Cardiac fibroblast (primary cell): ENCODE measurements at regions not wholly inside any gene's neighbourhood (a gene's known extent, or its start where the extent isn't known, plus 50 kb on each side); places are given as distances from the start of the nearest gene placed in this dataset.
"Not testable (repeated sequence)": the region's sequence is repeated elsewhere in the genome, so short reads cannot be mapped to it uniquely, and the experiment has no call there.

Source experiments
- DNase-seq, 2 donors: peaks; one replicate each; pipeline versions ENCODE4 v3.0.0 to v3.0.0-alpha.2; 2010; ENCODE audit warnings: low read depth in 2 of 2
- H3K4me3 ChIP-seq, 2 donors: replicated peaks in 1 of 2; 1 replicate in 1 of 2; 2 replicates in 1 of 2; pipeline ENCODE4 v1.5.1; 2011; ENCODE audit warnings: low read depth in 2 of 2, low read length in 2 of 2, mild to moderate bottlenecking in 2 of 2, moderate library complexity in 1 of 2
- CTCF ChIP-seq: IDR thresholded peaks from one replicate; pipeline ENCODE4 v1.5.1; 2011; ENCODE audit warnings: low read depth, mild to moderate bottlenecking, low read length, inconsistent platforms

GRCh38 chr10:3656214-3656613 lies 128.8 kb downstream of the KLF6 start:
- no peak for DNase-seq
- no peak overlapping the region for H3K4me3 ChIP-seq
- TF ChIP-seq CTCF = no peak

GRCh38 chr10:3655528-3655927 lies 129.5 kb downstream of the KLF6 start:
- TF ChIP-seq CTCF = no peak
- no peak for DNase-seq
- no peak overlapping the region for H3K4me3 ChIP-seq

GRCh38 chr10:3654980-3655379 lies 130.0 kb downstream of the KLF6 start:
- TF ChIP-seq CTCF = no peak
- no peak for DNase-seq
- H3K4me3 ChIP-seq = no peak overlapping the region

GRCh38 chr10:3654496-3654895 lies 130.5 kb downstream of the KLF6 start:
- TF ChIP-seq CTCF = no peak
- H3K4me3 ChIP-seq = no peak overlapping the region
- peak in 1 of 2 donors; percentile 35 for DNase-seq

GRCh38 chr10:3653303-3653702 lies 131.7 kb downstream of the KLF6 start:
- peak overlapping the region in 1 of 2 donors; percentile 29 for H3K4me3 ChIP-seq
- DNase-seq = not testable (repeated sequence)

GRCh38 chr10:3652886-3653285 lies 132.1 kb downstream of the KLF6 start:
- no peak for TF ChIP-seq CTCF
- peak overlapping the region in 1 of 2 donors; percentile 29 for H3K4me3 ChIP-seq
- peak; percentile 28 to 40 for DNase-seq

- DNase-seq = no peak
- peak; percentile 10 for TF ChIP-seq CTCF
Observed at GRCh38 chr10:3651969-3652653, 132.9 kb downstream of the KLF6 start.

More at GRCh38 chr10:3651969-3652653, 132.9 kb downstream of the KLF6 start:
- H3K4me3 ChIP-seq = no peak overlapping the region
